ENCODE measurements at regions not wholly inside any gene's neighbourhood (a gene's known extent, or its start where the extent isn't known, plus 50 kb on each side); places are given as distances from the start of the nearest gene placed in this dataset.

- no peaks in the 10 kb centered on the region for H3K27me3 Mint-ChIP-seq (ENCODE audit: unreplicated experiment)
- DNase-seq, result peak; percentile 31
- H3K9me3 Mint-ChIP-seq (ENCODE audit: low read depth, unreplicated experiment), result no peaks in the 10 kb centered on the region
- H3K4me3 Mint-ChIP-seq (ENCODE audit: low read depth, unreplicated experiment), result no peak overlapping the region
- intact Hi-C loops (cut with micrococcal nuclease; ENCODE audit: unreplicated experiment), result loop anchor here (5.0 kb wide), 1 partner anchor 70 kb away; no protein-coding TSS in a partner anchor
- H3K36me3 Mint-ChIP-seq (ENCODE audit: insufficient read depth, unreplicated experiment), result no peaks in the 10 kb centered on the region
- no peak overlapping the region for H3K27ac Mint-ChIP-seq (ENCODE audit: unreplicated experiment)
- peak; percentile 25 for TF ChIP-seq CTCF (IDR thresholded peaks at IDR 0.05; ENCODE audit: unreplicated experiment)
- CTCF ChIA-PET, result no interaction called here
- no TSS peak for BruUV-seq (replicated peaks)
- peaks cover 33% of the 10 kb centered on the region for H3K4me1 Mint-ChIP-seq (ENCODE audit: low read depth, unreplicated experiment)
These were observed 359.6 kb downstream of the ARL4A start for GRCh38 chr7:13047061-13047460.

GRCh38 chr7:13049946-13050345 lies 362.5 kb downstream of the ARL4A start:
- H3K27ac Mint-ChIP-seq (ENCODE audit: unreplicated experiment), result no peak overlapping the region
- no peak for DNase-seq

GRCh38 chr7:13050703-13051102 lies 363.3 kb downstream of the ARL4A start:
- Mint-ChIP-seq H3K4me3 (ENCODE audit: low read depth, unreplicated experiment) (no peak overlapping the region), H3K9me3 (ENCODE audit: low read depth, unreplicated experiment) (no peaks in the 10 kb centered on the region), H3K27me3 (ENCODE audit: unreplicated experiment) (no peaks in the 10 kb centered on the region), H3K36me3 (ENCODE audit: insufficient read depth, unreplicated experiment) (no peaks in the 10 kb centered on the region), H3K4me1 (ENCODE audit: low read depth, unreplicated experiment) (peaks cover 23% of the 10 kb centered on the region), H3K27ac (ENCODE audit: unreplicated experiment) (no peak overlapping the region)
- no peak for DNase-seq
- CTCF ChIA-PET, result no interaction called here
- no TSS peak for BruUV-seq (replicated peaks)
- TF ChIP-seq CTCF (IDR thresholded peaks at IDR 0.05; ENCODE audit: unreplicated experiment), result no peak
- intact Hi-C loops (cut with micrococcal nuclease; ENCODE audit: unreplicated experiment), result no loop called here

More at GRCh38 chr7:13049946-13050345, 362.5 kb downstream of the ARL4A start:
- Mint-ChIP-seq H3K9me3 (ENCODE audit: low read depth, unreplicated experiment) (no peaks in the 10 kb centered on the region), H3K4me1 (ENCODE audit: low read depth, unreplicated experiment) (peaks cover 23% of the 10 kb centered on the region), H3K27me3 (ENCODE audit: unreplicated experiment) (no peaks in the 10 kb centered on the region), H3K36me3 (ENCODE audit: insufficient read depth, unreplicated experiment) (no peaks in the 10 kb centered on the region), H3K4me3 (ENCODE audit: low read depth, unreplicated experiment) (no peak overlapping the region)
- CTCF ChIA-PET, result interaction anchor here (0.7 kb wide), 1 partner anchor 489 kb away, joined by 3 read pairs; no protein-coding TSS in a partner anchor
- no peak for TF ChIP-seq CTCF (IDR thresholded peaks at IDR 0.05; ENCODE audit: unreplicated experiment)
- BruUV-seq (replicated peaks), result no TSS peak
- intact Hi-C loops (cut with micrococcal nuclease; ENCODE audit: unreplicated experiment), result loop anchor here (5.0 kb wide), 1 partner anchor 67 kb away; no protein-coding TSS in a partner anchor

GRCh38 chr7:13055732-13056368 lies 368.4 kb downstream of the ARL4A start:
- Mint-ChIP-seq H3K27ac (ENCODE audit: unreplicated experiment) (no peak overlapping the region), H3K9me3 (ENCODE audit: low read depth, unreplicated experiment) (no peaks in the 10 kb centered on the region), H3K4me3 (ENCODE audit: low read depth, unreplicated experiment) (no peak overlapping the region), H3K4me1 (ENCODE audit: low read depth, unreplicated experiment) (no peaks in the 10 kb centered on the region), H3K27me3 (ENCODE audit: unreplicated experiment) (no peaks in the 10 kb centered on the region), H3K36me3 (ENCODE audit: insufficient read depth, unreplicated experiment) (no peaks in the 10 kb centered on the region)
- CTCF ChIA-PET, result interaction anchor here (0.7 kb wide), 1 partner anchor 187 kb away, joined by 3 read pairs; no protein-coding TSS in a partner anchor
- no peak for DNase-seq
- BruUV-seq (replicated peaks), result no TSS peak
- intact Hi-C loops (cut with micrococcal nuclease; ENCODE audit: unreplicated experiment), result no loop called here
- no peak for TF ChIP-seq CTCF (IDR thresholded peaks at IDR 0.05; ENCODE audit: unreplicated experiment)
